HFFc6 (cell line): ENCODE measurements at regions not wholly inside any gene's neighbourhood (a gene's known extent, or its start where the extent isn't known, plus 50 kb on each side); places are given as distances from the start of the nearest gene placed in this dataset.

ENCODE experiments used
- DNase-seq: peaks from one replicate; pipeline ENCODE4 v3.0.0-alpha.2; 2018
- H3K27ac Mint-ChIP-seq: 2 replicates; pipeline ENCODE4 v1.8.0; 2020; ENCODE audit warnings: mild to moderate bottlenecking, mixed read lengths
- H3K27me3 Mint-ChIP-seq: 2 replicates; pipeline ENCODE4 v1.8.0; 2021; ENCODE audit warnings: mild to moderate bottlenecking, moderate library complexity, mixed read lengths; ENCODE audit not compliant: insufficient read depth
- H3K36me3 Mint-ChIP-seq: 2 replicates; pipeline ENCODE4 v1.8.0; 2021; ENCODE audit warnings: low read depth, mixed read lengths
- H3K4me1 Mint-ChIP-seq: 2 replicates; pipeline ENCODE4 v1.8.0; 2020; ENCODE audit warnings: low read depth, mixed read lengths
- H3K4me3 Mint-ChIP-seq: 2 replicates; pipeline ENCODE4 v1.8.0; 2020; ENCODE audit warnings: mild to moderate bottlenecking, moderate library complexity, mixed read lengths
- H3K9me3 Mint-ChIP-seq: 2 replicates; pipeline ENCODE4 v1.8.0; 2020; ENCODE audit warnings: mild to moderate bottlenecking, mixed read lengths
- CTCF ChIP-seq: fragments of 200-600 bp; sonication (generic); IDR thresholded peaks from 2 replicates; pipeline ENCODE4 v1.5.0; 2021; ENCODE audit warnings: antibody characterized with exemption, mild to moderate bottlenecking

GRCh38 chr9:2320114-2320513, 301.5 kb upstream of the VLDLR start:
- Mint-ChIP-seq H3K27me3 (no peaks in the 10 kb centered on the region; the same call in none of the 2 replicates), H3K9me3 (peaks cover 12% of the 10 kb centered on the region; the same call in 1 of the 2 replicates), H3K27ac (no peak overlapping the region), H3K36me3 (no peaks in the 10 kb centered on the region), H3K4me3 (no peak overlapping the region), H3K4me1 (peaks cover 5% of the 10 kb centered on the region; the same call in 1 of the 2 replicates)
- no peak for DNase-seq
- no peak for TF ChIP-seq CTCF

- no peak for TF ChIP-seq CTCF
- Mint-ChIP-seq H3K27ac (no peak overlapping the region), H3K9me3 (peaks cover 7% of the 10 kb centered on the region; the same call in 1 of the 2 replicates), H3K4me3 (no peak overlapping the region), H3K27me3 (no peaks in the 10 kb centered on the region; the same call in none of the 2 replicates), H3K36me3 (no peaks in the 10 kb centered on the region), H3K4me1 (peaks cover 5% of the 10 kb centered on the region; the same call in 1 of the 2 replicates)
- DNase-seq = no peak
Observed at GRCh38 chr9:2320632-2321031, 301.0 kb upstream of the VLDLR start.

DNA sequence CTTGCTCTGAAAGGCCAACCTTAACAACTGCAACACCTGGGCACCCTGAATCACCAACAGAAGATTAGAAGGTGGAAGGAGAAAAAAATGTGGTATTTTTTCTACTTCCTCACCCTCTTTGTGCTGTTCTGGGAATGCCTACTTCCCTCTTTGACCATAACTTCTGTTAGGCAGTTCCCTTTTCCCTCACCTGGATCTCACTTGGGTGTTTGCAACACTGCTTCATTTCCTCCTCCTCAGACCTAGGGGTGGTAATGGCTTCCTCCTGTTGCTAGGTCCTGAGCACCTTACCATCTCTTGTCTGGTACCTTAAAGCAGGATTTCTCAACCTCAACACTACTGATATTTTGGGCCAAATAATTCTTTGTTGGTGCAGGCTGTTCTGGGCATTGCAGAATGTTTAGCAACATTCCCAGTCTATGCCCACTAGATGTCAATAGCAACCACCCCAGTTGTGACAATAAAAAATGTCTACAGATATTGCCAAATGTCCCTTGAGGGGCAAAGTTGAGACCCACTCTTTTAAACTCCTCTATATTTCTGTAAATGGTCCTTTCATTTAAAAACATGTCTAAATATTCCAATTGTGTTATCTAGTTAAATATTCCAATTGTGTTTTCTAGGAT, 300.0 kb upstream of the VLDLR start:
- Mint-ChIP-seq H3K4me3 (no peak overlapping the region), H3K27me3 (no peaks in the 10 kb centered on the region; the same call in none of the 2 replicates), H3K36me3 (no peaks in the 10 kb centered on the region), H3K4me1 (peaks cover 5% of the 10 kb centered on the region; the same call in 1 of the 2 replicates), H3K27ac (no peak overlapping the region), H3K9me3 (no peaks in the 10 kb centered on the region; the same call in 1 of the 2 replicates)
- peak; percentile 27; the same call in 1 of the 2 replicates for TF ChIP-seq CTCF
- no peak for DNase-seq

GRCh38 chr9:2324742-2325141, 296.8 kb upstream of the VLDLR start:
- Mint-ChIP-seq H3K4me3 (no peak overlapping the region), H3K36me3 (no peaks in the 10 kb centered on the region), H3K27ac (no peak overlapping the region), H3K27me3 (no peaks in the 10 kb centered on the region; the same call in none of the 2 replicates), H3K4me1 (peaks cover 5% of the 10 kb centered on the region; the same call in 1 of the 2 replicates), H3K9me3 (no peaks in the 10 kb centered on the region)
- TF ChIP-seq CTCF = no peak
- no peak for DNase-seq

DNA sequence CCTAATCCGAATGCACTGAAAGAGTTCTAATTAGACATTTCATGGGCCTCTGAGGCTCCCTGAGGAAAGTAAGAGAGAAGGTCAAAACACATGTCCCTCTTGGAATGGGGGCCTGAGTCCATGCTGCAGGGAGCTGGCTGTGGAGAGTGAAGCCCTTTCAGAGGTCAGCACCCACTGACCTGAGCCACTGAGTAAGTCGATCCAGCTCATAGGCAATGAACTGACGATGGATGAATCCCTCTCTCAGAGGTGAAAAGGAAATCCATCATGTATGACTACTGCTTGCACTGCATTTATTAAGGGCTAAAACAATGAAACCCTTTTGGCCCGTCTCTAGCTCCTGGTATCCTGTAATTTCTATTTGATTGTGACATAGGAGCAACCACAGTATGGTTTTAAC, 288.9 kb upstream of the VLDLR start:
- no peak for DNase-seq
- Mint-ChIP-seq H3K9me3 (no peaks in the 10 kb centered on the region), H3K4me1 (no peaks in the 10 kb centered on the region), H3K36me3 (no peaks in the 10 kb centered on the region), H3K27ac (no peak overlapping the region), H3K4me3 (no peak overlapping the region), H3K27me3 (peaks cover 2% of the 10 kb centered on the region)
- TF ChIP-seq CTCF = no peak
